GM23248 (cell line): ENCODE measurements at regions not wholly inside any gene's neighbourhood (a gene's known extent, or its start where the extent isn't known, plus 50 kb on each side); places are given as distances from the start of the nearest gene placed in this dataset.
A peak's percentile ranks its signal among the peaks of the same experiment; 100 is the strongest.
"Not testable (repeated sequence)": the region's sequence is repeated elsewhere in the genome, so short reads cannot be mapped to it uniquely, and the experiment has no call there.

Experiments
- DNase-seq: peaks from one replicate; pipeline ENCODE4 v3.0.0-alpha.2; 2015
- H2AFZ ChIP-seq: fragments of 200-600 bp; sonication (generic); 2 replicates; pipeline ENCODE4 v1.6.1; 2016; ENCODE audit warnings: antibody characterized with exemption
- H3F3A ChIP-seq: fragments of 200-600 bp; sonication (generic); 2 replicates; pipeline ENCODE4 v1.6.1; 2016; ENCODE audit warnings: mild to moderate bottlenecking, antibody characterized with exemption, mixed run types; ENCODE audit not compliant: insufficient read depth
- H3K27ac ChIP-seq: fragments of 200-600 bp; sonication (generic); 2 replicates; pipeline ENCODE4 v1.5.1; 2016; ENCODE audit warnings: mild to moderate bottlenecking
- H3K27me3 ChIP-seq: fragments of 200-600 bp; sonication (generic); replicated peaks from 2 replicates; pipeline ENCODE4 v1.6.1; 2016; ENCODE audit warnings: mild to moderate bottlenecking; ENCODE audit not compliant: insufficient read depth
- H3K36me3 ChIP-seq: fragments of 200-600 bp; sonication (generic); 2 replicates; pipeline ENCODE4 v1.6.1; 2016; ENCODE audit warnings: low read depth, mild to moderate bottlenecking
- H3K4me1 ChIP-seq: fragments of 200-600 bp; sonication (generic); 2 replicates; pipeline ENCODE4 v1.6.1; 2016; ENCODE audit warnings: mild to moderate bottlenecking; ENCODE audit not compliant: insufficient read depth
- H3K4me2 ChIP-seq: fragments of 200-600 bp; sonication (generic); one replicate; pipeline ENCODE4 v1.6.1; 2016; ENCODE audit warnings: mild to moderate bottlenecking; ENCODE audit not compliant: unreplicated experiment
- H3K4me3 ChIP-seq: fragments of 200-600 bp; sonication (generic); 2 replicates; pipeline ENCODE4 v1.5.1; 2016; ENCODE audit warnings: mild to moderate bottlenecking
- H3K79me2 ChIP-seq: fragments of 200-600 bp; sonication (generic); 2 replicates; pipeline ENCODE4 v1.6.1; 2016; ENCODE audit warnings: mild to moderate bottlenecking; ENCODE audit not compliant: insufficient read depth
- H3K9ac ChIP-seq: fragments of 200-600 bp; sonication (generic); 2 replicates; pipeline ENCODE4 v1.6.1; 2016; ENCODE audit warnings: mild to moderate bottlenecking
- H3K9me2 ChIP-seq: fragments of 200-600 bp; sonication (generic); 2 replicates; pipeline ENCODE4 v1.6.1; 2016; ENCODE audit warnings: mixed run types, mild to moderate bottlenecking, moderate library complexity; ENCODE audit not compliant: insufficient read depth
- H3K9me3 ChIP-seq: fragments of 200-600 bp; sonication (generic); one replicate; pipeline ENCODE4 v1.6.1; 2017; ENCODE audit warnings: low read depth
- H4K20me1 ChIP-seq: fragments of 200-600 bp; sonication (generic); 2 replicates; pipeline ENCODE4 v1.6.0; 2016; ENCODE audit not compliant: insufficient read depth
- EZH2 ChIP-seq: fragments of 200-600 bp; sonication (generic); IDR thresholded peaks from 2 replicates; pipeline ENCODE4 v1.6.1; 2018; ENCODE audit warnings: antibody characterized with exemption, mild to moderate bottlenecking; ENCODE audit not compliant: insufficient read depth, poor library complexity, severe bottlenecking
- EZH2phosphoT487 ChIP-seq: fragments of 200-600 bp; sonication (generic); IDR thresholded peaks from 2 replicates; pipeline ENCODE4 v1.6.1; 2018; ENCODE audit warnings: antibody characterized with exemption, moderate library complexity, mild to moderate bottlenecking, low read depth; ENCODE audit not compliant: insufficient read depth
- WGBS, 2 experiments: methylation state at CpG; one replicate each; pipeline ENCODE4 v1.1.6; 2015 to 2017; ENCODE audit warnings: low lambda C conversion rate in 2 of 2, low coverage in 1 of 2; ENCODE audit errors: missing lambda C conversion rate in 2 of 2; 5-methylcytosine and 5-hydroxymethylcytosine counted together
- in situ Hi-C: fragments of 300-500 bp; cut with MboI; formaldehyde crosslinking; loops from 2 replicates; pipeline ENCODE4 v1.15.0; 2020

DNA sequence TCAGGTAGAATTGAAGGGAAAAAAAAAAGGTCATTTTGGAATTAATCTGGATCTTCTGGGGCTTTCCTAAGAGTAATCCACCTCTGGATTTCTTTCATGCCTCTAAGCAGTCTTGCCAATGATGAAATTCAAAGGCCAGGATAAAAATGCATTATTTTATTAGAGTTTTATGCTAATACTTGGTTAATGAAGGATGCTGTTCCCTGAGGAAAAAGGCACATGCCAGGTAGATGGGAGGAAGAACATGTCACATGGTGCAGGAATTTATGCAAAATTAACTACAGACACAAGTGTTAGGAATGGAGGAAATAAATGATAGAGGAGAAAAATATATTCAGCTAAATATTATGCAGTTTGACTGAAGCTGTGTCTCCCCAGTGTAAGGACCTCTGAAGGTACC lies 792.0 kb downstream of the ETS1 start:
- no peaks in the 10 kb centered on the region for H3K9me3 ChIP-seq
- H3F3A ChIP-seq: no peaks in the 10 kb centered on the region
- no peaks in the 10 kb centered on the region for H3K4me1 ChIP-seq
- H3K27ac ChIP-seq: no peak overlapping the region
- H4K20me1 ChIP-seq: no peaks in the 10 kb centered on the region
- peaks cover 21% of the 10 kb centered on the region for H3K27me3 ChIP-seq
- H3K9me2 ChIP-seq: no peaks in the 10 kb centered on the region
- in situ Hi-C loops: no loop called here
- H2AFZ ChIP-seq: no peak overlapping the region
- no peaks in the 10 kb centered on the region for H3K79me2 ChIP-seq
- H3K36me3 ChIP-seq: no peaks in the 10 kb centered on the region
- no peak for DNase-seq
- H3K4me3 ChIP-seq: no peak overlapping the region
- no peak for TF ChIP-seq EZH2
- TF ChIP-seq EZH2phosphoT487: no peak
- H3K9ac ChIP-seq: no peak overlapping the region
- H3K4me2 ChIP-seq: no peak overlapping the region

DNA sequence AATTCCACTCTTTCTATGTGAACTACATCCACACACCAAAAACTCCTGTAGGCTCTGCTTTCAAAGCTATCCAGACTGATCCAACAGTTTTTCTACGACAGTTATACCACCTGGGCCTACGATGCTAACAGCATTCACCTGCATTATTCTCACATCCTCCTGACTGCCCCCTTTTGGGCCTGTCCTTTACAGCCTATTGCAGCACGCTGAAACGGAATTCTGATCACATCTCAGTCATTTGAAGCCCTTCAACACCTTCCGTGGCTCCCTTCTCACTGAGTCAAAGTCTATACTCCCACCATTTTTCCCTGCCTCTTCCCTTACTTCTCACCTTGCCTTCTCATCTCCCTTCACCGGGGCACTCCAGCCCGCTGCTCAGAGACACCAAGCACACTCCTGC lies 791.3 kb upstream of the KIRREL3 start:
- no peak for DNase-seq
- WGBS, 2 experiments: 38 to 43% methylated on average over 7 of the region's 7 CpGs
- in situ Hi-C loops: no loop called here
- no peak overlapping the region for H3K4me2 ChIP-seq
- no peaks in the 10 kb centered on the region for H3F3A ChIP-seq
- no peaks in the 10 kb centered on the region for H3K9me3 ChIP-seq
- H3K9me2 ChIP-seq: no peaks in the 10 kb centered on the region
- H3K4me3 ChIP-seq: no peak overlapping the region
- H4K20me1 ChIP-seq: no peaks in the 10 kb centered on the region
- H3K4me1 ChIP-seq: no peaks in the 10 kb centered on the region
- peaks cover 15% of the 10 kb centered on the region for H3K27me3 ChIP-seq
- H3K79me2 ChIP-seq: no peaks in the 10 kb centered on the region
- no peaks in the 10 kb centered on the region for H3K36me3 ChIP-seq
- H3K27ac ChIP-seq: no peak overlapping the region
- no peak overlapping the region for H2AFZ ChIP-seq
- no peak overlapping the region for H3K9ac ChIP-seq
- TF ChIP-seq EZH2: no peak

DNA sequence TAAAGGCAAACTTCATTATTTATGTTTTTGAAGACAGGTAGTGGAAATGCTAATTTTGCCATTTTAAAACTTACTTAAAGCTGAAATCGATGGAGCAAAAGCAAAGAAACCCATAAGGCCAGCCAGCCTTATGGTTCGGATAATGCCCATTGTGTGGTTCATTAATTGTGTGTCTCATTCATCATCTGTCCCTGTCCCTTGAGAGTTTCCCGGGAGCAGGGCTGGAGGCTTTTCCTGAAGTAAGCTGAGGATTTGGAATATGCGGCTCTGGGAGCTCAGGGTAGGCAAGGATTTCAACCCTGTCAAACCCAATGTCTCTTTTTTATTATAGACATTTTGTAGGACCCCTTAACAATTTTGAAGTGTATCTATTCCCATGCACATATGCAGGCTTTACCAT lies 790.0 kb upstream of the KIRREL3 start:
- WGBS, 2 experiments: 18 to 32% methylated on average over 4 of the region's 4 CpGs
- peaks cover 14% of the 10 kb centered on the region for H3K27me3 ChIP-seq
- TF ChIP-seq EZH2 (no peak), EZH2phosphoT487 (no peak)
- H2AFZ ChIP-seq: no peak overlapping the region
- no peaks in the 10 kb centered on the region for H3K79me2 ChIP-seq
- no peaks in the 10 kb centered on the region for H3K9me3 ChIP-seq
- no peak overlapping the region for H3K9ac ChIP-seq
- H3K4me1 ChIP-seq: no peaks in the 10 kb centered on the region
- H3K36me3 ChIP-seq: no peaks in the 10 kb centered on the region
- H3K4me2 ChIP-seq: no peak overlapping the region
- no peaks in the 10 kb centered on the region for H4K20me1 ChIP-seq
- H3K4me3 ChIP-seq: no peak overlapping the region
- no peaks in the 10 kb centered on the region for H3K9me2 ChIP-seq
- no peak for DNase-seq
- H3K27ac ChIP-seq: no peak overlapping the region
- in situ Hi-C loops: no loop called here
- H3F3A ChIP-seq: no peaks in the 10 kb centered on the region

DNA sequence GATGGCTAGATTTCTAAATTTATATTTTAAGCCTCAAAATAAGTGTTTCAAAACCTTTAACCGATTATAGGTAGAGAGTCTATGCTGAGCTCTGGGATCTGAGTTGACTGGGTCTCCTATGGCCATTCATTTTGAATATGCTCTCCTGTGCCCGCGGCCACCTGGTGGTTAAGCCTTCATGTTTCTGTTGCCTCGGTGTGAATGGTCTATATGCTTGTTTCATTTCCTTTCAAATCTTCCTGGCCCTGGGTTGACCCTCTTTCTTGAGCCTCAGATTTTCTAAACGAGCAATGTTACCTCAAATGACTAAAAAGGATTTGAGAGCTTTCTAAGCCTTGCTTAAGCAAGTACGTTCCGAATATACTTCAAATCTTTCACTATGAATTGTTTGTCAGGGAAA lies 789.4 kb upstream of the KIRREL3 start:
- H4K20me1 ChIP-seq: no peaks in the 10 kb centered on the region
- peaks cover 14% of the 10 kb centered on the region for H3K27me3 ChIP-seq
- TF ChIP-seq EZH2 (no peak), EZH2phosphoT487 (no peak)
- DNase-seq: peak; percentile 6
- H3K36me3 ChIP-seq: no peaks in the 10 kb centered on the region
- in situ Hi-C loops: no loop called here
- no peaks in the 10 kb centered on the region for H3K9me2 ChIP-seq
- 17 to 24% methylated on average over 7 of the region's 7 CpGs for WGBS, 2 experiments
- H3K4me1 ChIP-seq: no peaks in the 10 kb centered on the region
- H3K4me3 ChIP-seq: no peak overlapping the region
- no peak overlapping the region for H3K27ac ChIP-seq
- no peaks in the 10 kb centered on the region for H3F3A ChIP-seq
- H3K9me3 ChIP-seq: no peaks in the 10 kb centered on the region
- H2AFZ ChIP-seq: no peak overlapping the region
- H3K9ac ChIP-seq: no peak overlapping the region
- H3K79me2 ChIP-seq: no peaks in the 10 kb centered on the region
- H3K4me2 ChIP-seq: no peak overlapping the region

DNA sequence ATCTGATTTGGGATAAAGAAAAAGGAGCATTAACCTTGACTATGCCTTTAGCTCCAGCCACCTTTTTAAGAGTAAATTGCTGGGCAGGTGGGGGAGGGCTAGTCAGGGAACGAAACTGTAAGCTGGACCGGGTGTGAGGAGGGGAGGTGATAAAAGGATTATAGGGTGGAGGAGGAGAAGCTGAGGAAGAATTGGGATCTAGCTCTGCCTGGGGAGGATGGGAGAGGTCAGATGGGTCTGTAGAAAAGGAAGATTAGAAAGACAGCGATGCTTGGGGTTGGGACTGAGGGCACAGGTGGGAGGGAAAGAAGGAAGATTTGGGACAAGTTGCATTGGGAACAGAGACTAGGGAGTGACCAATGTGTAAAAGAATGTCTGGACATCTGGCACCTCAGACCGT lies 772.4 kb upstream of the KIRREL3 start:
- H2AFZ ChIP-seq, H3K9me3 ChIP-seq, H3K9me2 ChIP-seq, H3K27ac ChIP-seq, H3F3A ChIP-seq, DNase-seq, H3K9ac ChIP-seq, H3K79me2 ChIP-seq, in situ Hi-C loops, H3K4me3 ChIP-seq, H4K20me1 ChIP-seq, H3K4me1 ChIP-seq, H3K27me3 ChIP-seq, H3K4me2 ChIP-seq, H3K36me3 ChIP-seq: not testable (repeated sequence)
- WGBS, 2 experiments: 18 to 21% methylated on average over 4 of the region's 4 CpGs

GRCh38 chr11:127768931-127769330 lies 768.4 kb upstream of the KIRREL3 start:
- H3K27me3 ChIP-seq: peaks cover 10% of the 10 kb centered on the region; the same call in 1 of the 2 replicates
- DNase-seq, H3K27ac ChIP-seq, H3K4me3 ChIP-seq, H3K36me3 ChIP-seq, H3K9me2 ChIP-seq, H3K4me1 ChIP-seq, H3K9ac ChIP-seq, H3K9me3 ChIP-seq, in situ Hi-C loops, H3F3A ChIP-seq, H2AFZ ChIP-seq, H3K79me2 ChIP-seq, H4K20me1 ChIP-seq, H3K4me2 ChIP-seq: not testable (repeated sequence)
- WGBS, 2 experiments: 16 to 17% methylated on average over 4 of the region's 4 CpGs
